ENCODE measurements at regions not wholly inside any gene's neighbourhood (a gene's known extent, or its start where the extent isn't known, plus 50 kb on each side); places are given as distances from the start of the nearest gene placed in this dataset.
A peak's percentile ranks its signal among the peaks of the same experiment; 100 is the strongest.

DNA sequence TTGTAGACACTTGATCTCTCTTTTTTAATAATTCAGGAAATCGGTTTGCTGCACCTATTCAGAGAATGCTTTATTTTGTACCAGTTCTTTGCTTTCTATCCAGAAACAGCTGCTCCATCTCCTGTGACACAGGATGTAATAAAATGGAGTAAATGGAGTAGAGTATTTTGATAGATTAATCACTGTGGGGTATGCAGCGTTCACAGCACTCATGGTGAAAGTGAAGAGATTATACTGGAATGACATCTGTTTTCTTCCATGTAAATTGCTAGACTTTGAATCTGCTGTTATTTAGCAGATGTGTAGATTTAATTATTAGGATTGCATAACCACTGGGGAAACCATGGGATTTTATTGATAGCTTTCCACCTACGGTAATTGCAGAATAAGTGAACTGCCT, 227.3 kb upstream of the ARHGAP42 start:
- ChIA-PET CTCF (no interaction called here), POLR2A (no interaction called here)
- DNase-seq (ENCODE audit: extremely low spot score) = no peak
- no peak for TF ChIP-seq CTCF (IDR thresholded peaks at IDR 0.05; ENCODE audit: control extremely low read depth, extremely low read depth, low read depth, missing control alignments)

DNA sequence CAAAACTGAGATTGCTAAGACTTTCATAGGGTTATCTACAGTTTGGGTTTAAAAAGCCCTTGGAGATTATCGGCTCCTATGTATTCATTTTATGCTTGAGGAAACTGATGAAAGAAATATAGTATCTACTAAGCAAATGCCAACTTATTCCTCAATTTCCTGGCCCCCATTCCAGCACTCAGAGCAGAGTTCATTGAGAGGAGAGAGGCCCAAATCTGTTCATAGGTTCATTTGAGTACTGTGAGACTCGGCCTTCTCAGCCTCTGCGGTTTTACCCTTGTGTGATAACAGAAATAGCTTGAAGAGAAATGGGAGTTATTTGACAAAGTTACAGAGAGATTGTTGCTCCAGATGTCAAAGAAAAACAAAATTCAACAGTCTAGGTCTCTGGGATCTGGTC, 226.7 kb upstream of the ARHGAP42 start:
- CTCF ChIA-PET = interaction anchor here (1.9 kb wide), 1 partner anchor 22 kb away, joined by 6 read pairs; no protein-coding TSS in a partner anchor
- POLR2A ChIA-PET = no interaction called here
- TF ChIP-seq CTCF (IDR thresholded peaks at IDR 0.05; ENCODE audit: control extremely low read depth, extremely low read depth, low read depth, missing control alignments) = no peak
- DNase-seq (ENCODE audit: extremely low spot score) = no peak

DNA sequence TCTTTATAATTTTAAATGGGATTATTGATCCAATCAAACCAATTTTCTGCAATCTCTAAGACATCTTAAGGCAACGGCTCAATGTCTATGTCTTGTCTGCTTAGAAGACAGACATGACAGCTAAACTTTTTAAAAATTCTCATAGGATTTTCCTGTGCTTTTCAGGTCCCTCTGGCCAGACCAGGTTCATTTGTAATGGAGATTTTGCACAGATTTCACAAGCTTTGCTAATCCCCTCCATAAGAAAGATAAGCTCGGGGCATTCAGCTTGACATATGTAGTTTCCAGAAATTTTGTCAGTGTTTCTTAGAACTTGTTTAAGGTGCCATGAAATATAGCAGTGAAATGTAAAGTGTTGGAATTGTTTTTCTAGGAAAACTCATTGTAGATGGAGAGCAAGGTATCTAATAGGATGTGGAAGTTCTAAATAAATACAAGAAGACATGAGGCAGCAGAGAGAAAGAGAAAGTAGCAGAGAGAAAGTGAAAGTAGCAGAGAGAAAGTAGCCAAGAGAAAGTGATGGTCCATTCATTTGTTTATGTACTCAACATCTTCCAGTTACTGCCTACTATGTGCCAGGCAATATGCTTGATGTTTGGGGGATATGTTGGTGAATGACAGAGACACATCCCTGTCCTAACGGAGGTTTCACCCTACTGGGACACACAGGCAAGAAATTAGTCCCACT, 219.1 kb upstream of the ARHGAP42 start:
- CTCF ChIA-PET = no interaction called here
- POLR2A ChIA-PET = no interaction called here
- TF ChIP-seq CTCF (IDR thresholded peaks at IDR 0.05; ENCODE audit: control extremely low read depth, extremely low read depth, low read depth, missing control alignments) = no peak
- peak; percentile 16 for DNase-seq (ENCODE audit: extremely low spot score)

GRCh38 chr11:100469835-100470234, 217.3 kb upstream of the ARHGAP42 start:
- CTCF ChIA-PET = no interaction called here
- no peak for DNase-seq (ENCODE audit: extremely low spot score)
- no peak for TF ChIP-seq CTCF (IDR thresholded peaks at IDR 0.05; ENCODE audit: control extremely low read depth, extremely low read depth, low read depth, missing control alignments)
- POLR2A ChIA-PET = no interaction called here

DNA sequence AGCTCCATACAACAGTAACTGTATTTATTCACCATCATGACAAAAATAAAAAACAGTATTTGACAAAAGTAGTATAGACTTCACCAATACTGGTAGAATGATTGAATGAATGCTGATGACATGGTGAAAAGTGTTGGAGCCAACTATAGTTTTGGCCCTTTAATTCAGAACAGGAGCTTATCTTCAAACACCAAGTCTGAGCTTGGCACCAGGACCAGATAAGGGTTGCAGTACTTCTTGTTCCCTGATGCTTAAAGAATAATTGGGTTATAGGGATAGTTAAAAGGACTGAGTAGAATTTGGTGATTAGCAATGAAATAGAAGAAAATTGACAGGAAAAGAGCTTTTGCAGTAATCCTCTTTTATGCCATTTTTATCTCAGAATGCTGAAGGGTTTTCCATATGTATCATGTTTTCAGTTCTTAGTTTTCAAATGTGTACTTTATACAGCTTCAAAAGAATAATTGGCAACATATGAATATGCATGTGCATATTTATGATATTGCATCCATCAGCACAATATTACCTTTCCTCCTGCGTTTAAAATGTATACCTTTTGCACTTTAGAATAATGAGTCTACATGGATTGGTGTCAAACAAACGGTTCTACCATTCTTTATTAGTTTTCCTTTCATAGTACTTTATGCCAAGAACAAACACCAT, 214.2 kb upstream of the ARHGAP42 start:
- no peak for TF ChIP-seq CTCF (IDR thresholded peaks at IDR 0.05; ENCODE audit: control extremely low read depth, extremely low read depth, low read depth, missing control alignments)
- POLR2A ChIA-PET = no interaction called here
- no peak for DNase-seq (ENCODE audit: extremely low spot score)
- CTCF ChIA-PET = interaction anchor here (1.1 kb wide), 1 partner anchor 10 kb away, joined by 3 read pairs; no protein-coding TSS in a partner anchor

DNA sequence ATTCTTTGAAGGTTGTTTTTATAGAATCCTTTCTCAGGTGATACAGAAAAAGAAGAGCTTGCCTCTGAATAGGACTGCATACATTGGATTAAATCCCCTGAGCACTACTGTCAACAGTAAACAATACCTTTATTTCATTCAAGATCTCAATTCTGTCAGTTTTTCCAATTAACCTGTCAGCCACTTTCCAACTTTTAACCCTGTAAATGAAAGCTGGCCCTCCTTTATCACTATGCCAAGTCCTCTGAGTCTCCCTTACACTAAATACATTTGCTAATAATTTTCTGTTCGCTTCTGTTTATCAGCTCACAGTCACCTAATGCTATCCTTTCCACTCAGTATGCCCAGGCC, 213.7 kb upstream of the ARHGAP42 start:
- ChIA-PET CTCF (interaction anchor here (1.1 kb wide), 1 partner anchor 10 kb away, joined by 3 read pairs; no protein-coding TSS in a partner anchor), POLR2A (no interaction called here)
- TF ChIP-seq CTCF (IDR thresholded peaks at IDR 0.05; ENCODE audit: control extremely low read depth, extremely low read depth, low read depth, missing control alignments) = no peak
- DNase-seq (ENCODE audit: extremely low spot score) = no peak

All from GM10248 (cell line).